GM10847 (cell line): ENCODE measurements at regions not wholly inside any gene's neighbourhood (a gene's known extent, or its start where the extent isn't known, plus 50 kb on each side); places are given as distances from the start of the nearest gene placed in this dataset.

ENCODE experiments used
- POLR2A ChIP-seq: IDR thresholded peaks from 2 replicates; pipeline ENCODE4 v1.6.1; 2011; ENCODE audit not compliant: insufficient read length; ENCODE audit errors: extremely low read depth

GRCh38 chr1:38507563-38507962 lies 352.0 kb downstream of the RRAGC start:
- no peak for TF ChIP-seq POLR2A

- TF ChIP-seq POLR2A = no peak
These were observed 353.6 kb downstream of the RRAGC start for GRCh38 chr1:38505944-38506343.

- no peak for TF ChIP-seq POLR2A
These were observed 356.8 kb downstream of the RRAGC start for GRCh38 chr1:38502758-38503157.

GRCh38 chr1:38500891-38501290 lies 358.7 kb downstream of the RRAGC start:
- TF ChIP-seq POLR2A = no peak

GRCh38 chr1:38500352-38500751 lies 359.2 kb downstream of the RRAGC start:
- no peak for TF ChIP-seq POLR2A

- no peak for TF ChIP-seq POLR2A
These were observed 360.9 kb downstream of the RRAGC start for GRCh38 chr1:38498686-38499085.

- no peak for TF ChIP-seq POLR2A
These were observed 361.5 kb downstream of the RRAGC start for GRCh38 chr1:38497921-38498656.

GRCh38 chr1:38489844-38490270 lies 369.7 kb downstream of the RRAGC start:
- TF ChIP-seq POLR2A = no peak

- TF ChIP-seq POLR2A = no peak
These were observed 371.2 kb downstream of the RRAGC start for GRCh38 chr1:38488162-38488898.

- no peak for TF ChIP-seq POLR2A
These were observed 372.2 kb downstream of the RRAGC start for GRCh38 chr1:38487396-38487795.

GRCh38 chr1:38486085-38486484 lies 373.5 kb downstream of the RRAGC start:
- no peak for TF ChIP-seq POLR2A

- TF ChIP-seq POLR2A = no peak
These were observed 377.4 kb downstream of the RRAGC start for GRCh38 chr1:38481871-38482826.

- no peak for TF ChIP-seq POLR2A
These were observed 381.8 kb downstream of the RRAGC start for GRCh38 chr1:38477811-38478210.

- no peak for TF ChIP-seq POLR2A
These were observed 382.8 kb downstream of the RRAGC start for GRCh38 chr1:38476850-38477178.

GRCh38 chr1:38476111-38476849 lies 383.3 kb downstream of the RRAGC start:
- no peak for TF ChIP-seq POLR2A
